ENCODE measurements at regions not wholly inside any gene's neighbourhood (a gene's known extent, or its start where the extent isn't known, plus 50 kb on each side); places are given as distances from the start of the nearest gene placed in this dataset.

DNA sequence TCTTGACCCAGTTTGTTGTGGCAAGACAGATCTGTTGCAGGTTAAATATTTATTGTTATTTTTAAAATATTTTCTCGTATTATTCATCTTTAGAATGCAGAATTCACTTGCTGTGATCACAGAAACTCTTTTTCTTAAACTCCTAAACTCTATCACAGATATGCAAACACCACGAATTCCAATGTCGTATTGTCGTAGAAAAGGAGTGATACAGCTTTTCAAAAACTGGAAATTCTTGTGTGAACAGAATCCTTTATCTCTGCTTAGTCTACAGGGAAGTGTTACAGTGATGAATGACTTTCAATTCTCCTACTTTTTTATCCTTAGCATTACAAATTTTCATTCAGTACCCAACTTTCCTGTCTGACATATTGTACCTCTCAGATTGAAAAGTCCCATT, 1329.5 kb upstream of the B3GALT2 start:
- Histone ChIP-seq H3K9me3 (ENCODE audit: control insufficient read depth, insufficient read depth, low read length) (no peaks in the 10 kb centered on the region), H3K4me1 (ENCODE audit: control insufficient read depth, insufficient read depth, low read length) (no peaks in the 10 kb centered on the region), H3K36me3 (ENCODE audit: control insufficient read depth, insufficient read depth, low read length) (no peaks in the 10 kb centered on the region), H3K4me3 (ENCODE audit: low read length) (no peak overlapping the region), H3K27me3 (ENCODE audit: control insufficient read depth, insufficient read depth, low read length) (no peaks in the 10 kb centered on the region), H3K27ac (ENCODE audit: low read length) (no peak overlapping the region)
- intact Hi-C loops (cut with micrococcal nuclease), result no loop called here
- H3K36me3 Mint-ChIP-seq, result no peaks in the 10 kb centered on the region
- H3K4me1 Mint-ChIP-seq, result no peaks in the 10 kb centered on the region
- no peak overlapping the region for H3K4me3 Mint-ChIP-seq
- 92% methylated on average over 3 of the region's 4 CpGs for WGBS (ENCODE audit: insufficient coverage)
- H3K9me3 Mint-ChIP-seq, result peaks cover 11 to 13% of the 10 kb centered on the region in 2 donors
- H3K27ac Mint-ChIP-seq, result no peak overlapping the region
- TF ChIP-seq, protein P1, sequence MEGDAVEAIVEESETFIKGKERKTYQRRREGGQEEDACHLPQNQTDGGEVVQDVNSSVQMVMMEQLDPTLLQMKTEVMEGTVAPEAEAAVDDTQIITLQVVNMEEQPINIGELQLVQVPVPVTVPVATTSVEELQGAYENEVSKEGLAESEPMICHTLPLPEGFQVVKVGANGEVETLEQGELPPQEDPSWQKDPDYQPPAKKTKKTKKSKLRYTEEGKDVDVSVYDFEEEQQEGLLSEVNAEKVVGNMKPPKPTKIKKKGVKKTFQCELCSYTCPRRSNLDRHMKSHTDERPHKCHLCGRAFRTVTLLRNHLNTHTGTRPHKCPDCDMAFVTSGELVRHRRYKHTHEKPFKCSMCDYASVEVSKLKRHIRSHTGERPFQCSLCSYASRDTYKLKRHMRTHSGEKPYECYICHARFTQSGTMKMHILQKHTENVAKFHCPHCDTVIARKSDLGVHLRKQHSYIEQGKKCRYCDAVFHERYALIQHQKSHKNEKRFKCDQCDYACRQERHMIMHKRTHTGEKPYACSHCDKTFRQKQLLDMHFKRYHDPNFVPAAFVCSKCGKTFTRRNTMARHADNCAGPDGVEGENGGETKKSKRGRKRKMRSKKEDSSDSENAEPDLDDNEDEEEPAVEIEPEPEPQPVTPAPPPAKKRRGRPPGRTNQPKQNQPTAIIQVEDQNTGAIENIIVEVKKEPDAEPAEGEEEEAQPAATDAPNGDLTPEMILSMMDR (IDR thresholded peaks at IDR 0.05), result no peak
- DNase-seq (no peak), ATAC-seq (no peak)
- no peaks in the 10 kb centered on the region for H3K27me3 Mint-ChIP-seq (ENCODE audit: low read depth in 2 of 2)

DNA sequence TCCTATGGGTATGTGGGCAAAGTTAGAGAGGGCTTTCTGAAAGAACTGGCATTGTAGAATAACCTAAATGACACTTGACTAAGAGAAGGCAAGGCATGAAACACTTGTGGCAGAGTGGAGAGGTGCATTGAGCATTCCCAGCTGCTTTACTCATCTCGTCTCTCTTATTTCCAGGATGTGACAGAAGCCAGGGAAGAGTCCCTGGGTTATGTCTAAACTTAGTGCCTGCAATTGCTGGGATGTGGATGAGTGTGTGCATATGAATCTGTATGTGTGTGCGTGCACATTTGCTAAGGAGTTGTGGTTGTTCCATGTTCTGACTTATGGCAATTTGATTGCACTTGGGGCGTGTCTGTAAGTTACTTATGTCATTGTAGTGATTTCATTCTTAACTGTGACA, 1326.5 kb upstream of the B3GALT2 start:
- no peaks in the 10 kb centered on the region for H3K4me1 Mint-ChIP-seq
- H3K36me3 ChIP-seq (ENCODE audit: control insufficient read depth, insufficient read depth, low read length), result no peaks in the 10 kb centered on the region
- intact Hi-C loops (cut with micrococcal nuclease), result no loop called here
- ATAC-seq (no peak), DNase-seq (no peak)
- no peaks in the 10 kb centered on the region for H3K4me1 ChIP-seq (ENCODE audit: control insufficient read depth, insufficient read depth, low read length)
- WGBS (ENCODE audit: insufficient coverage), result 84% methylated on average over 3 of the region's 3 CpGs
- H3K9me3 Mint-ChIP-seq, result peaks cover 16% of the 10 kb centered on the region in 2 donors
- TF ChIP-seq, protein P1 (IDR thresholded peaks at IDR 0.05), result no peak
- H3K27ac ChIP-seq (ENCODE audit: low read length), result no peak overlapping the region
- H3K4me3 Mint-ChIP-seq, result no peak overlapping the region
- no peaks in the 10 kb centered on the region for H3K27me3 Mint-ChIP-seq (ENCODE audit: low read depth in 2 of 2)
- peaks cover 5% of the 10 kb centered on the region for H3K9me3 ChIP-seq (ENCODE audit: control insufficient read depth, insufficient read depth, low read length)
- no peaks in the 10 kb centered on the region for H3K27me3 ChIP-seq (ENCODE audit: control insufficient read depth, insufficient read depth, low read length)
- no peak overlapping the region for H3K4me3 ChIP-seq (ENCODE audit: low read length)
- H3K27ac Mint-ChIP-seq, result no peak overlapping the region
- no peaks in the 10 kb centered on the region for H3K36me3 Mint-ChIP-seq

DNA sequence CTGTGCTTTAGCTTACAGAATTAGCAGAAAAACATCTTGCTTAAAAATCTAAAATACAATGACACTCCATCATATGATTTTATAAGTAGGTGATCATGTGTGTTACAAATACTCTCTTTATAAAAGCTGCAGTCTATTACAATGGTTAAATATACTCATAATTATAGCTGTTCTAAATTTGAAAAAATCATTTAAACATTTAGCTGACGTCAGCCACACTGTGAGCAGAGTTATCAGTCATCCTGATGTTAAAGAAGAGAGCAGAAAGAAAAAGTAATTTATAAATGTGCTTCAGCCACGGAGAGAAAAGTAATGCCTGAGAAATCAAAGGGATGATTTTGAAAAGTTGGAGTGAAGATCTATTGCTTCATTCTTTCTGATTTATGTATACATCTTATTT, 1325.9 kb upstream of the B3GALT2 start:
- Mint-ChIP-seq H3K4me3 (no peak overlapping the region), H3K9me3 (peaks cover 15 to 16% of the 10 kb centered on the region in 2 donors), H3K27me3 (ENCODE audit: low read depth in 2 of 2) (no peaks in the 10 kb centered on the region), H3K4me1 (no peaks in the 10 kb centered on the region), H3K36me3 (no peaks in the 10 kb centered on the region), H3K27ac (no peak overlapping the region)
- 69% methylated on average over 2 of the region's 2 CpGs for WGBS (ENCODE audit: insufficient coverage)
- ATAC-seq, result no peak
- TF ChIP-seq, protein P1 (IDR thresholded peaks at IDR 0.05), result no peak
- H3K9me3 ChIP-seq (ENCODE audit: control insufficient read depth, insufficient read depth, low read length), result peaks cover 5% of the 10 kb centered on the region
- no peak for DNase-seq
- no peaks in the 10 kb centered on the region for H3K4me1 ChIP-seq (ENCODE audit: control insufficient read depth, insufficient read depth, low read length)
- H3K4me3 ChIP-seq (ENCODE audit: low read length), result no peak overlapping the region
- intact Hi-C loops (cut with micrococcal nuclease), result no loop called here
- H3K27ac ChIP-seq (ENCODE audit: low read length), result no peak overlapping the region
- no peaks in the 10 kb centered on the region for H3K36me3 ChIP-seq (ENCODE audit: control insufficient read depth, insufficient read depth, low read length)
- H3K27me3 ChIP-seq (ENCODE audit: control insufficient read depth, insufficient read depth, low read length), result no peaks in the 10 kb centered on the region

DNA sequence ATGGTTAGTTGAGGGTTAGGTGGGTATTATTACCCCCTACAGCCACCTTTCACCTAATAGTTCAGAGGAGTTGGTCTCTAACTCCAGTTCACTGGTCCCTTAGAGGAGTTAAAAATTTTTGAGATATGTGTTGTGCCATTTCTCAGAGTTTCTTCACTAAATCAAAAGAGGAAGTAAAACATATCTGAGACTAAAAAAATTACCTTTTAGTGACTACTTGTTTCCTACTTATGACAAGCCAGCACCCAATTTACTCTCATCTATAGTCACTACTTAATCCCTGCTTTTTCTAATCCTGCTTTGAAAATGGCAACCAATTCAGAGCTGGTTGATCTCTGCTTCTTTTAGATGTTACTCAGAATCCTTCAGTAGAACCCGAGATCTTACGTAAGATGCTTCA, 1316.8 kb upstream of the B3GALT2 start:
- H3K27me3 Mint-ChIP-seq (ENCODE audit: low read depth in 2 of 2), result no peaks in the 10 kb centered on the region
- intact Hi-C loops (cut with micrococcal nuclease), result no loop called here
- no peaks in the 10 kb centered on the region for H3K36me3 Mint-ChIP-seq
- no peaks in the 10 kb centered on the region for H3K4me1 ChIP-seq (ENCODE audit: control insufficient read depth, insufficient read depth, low read length)
- H3K9me3 ChIP-seq (ENCODE audit: control insufficient read depth, insufficient read depth, low read length), result no peaks in the 10 kb centered on the region
- TF ChIP-seq, protein P1 (IDR thresholded peaks at IDR 0.05), result no peak
- DNase-seq (no peak), ATAC-seq (no peak)
- no peak overlapping the region for H3K27ac ChIP-seq (ENCODE audit: low read length)
- peaks cover 6 to 10% of the 10 kb centered on the region in 2 donors for H3K9me3 Mint-ChIP-seq
- H3K27ac Mint-ChIP-seq, result no peak overlapping the region
- no peak overlapping the region for H3K4me3 Mint-ChIP-seq
- H3K4me1 Mint-ChIP-seq, result no peaks in the 10 kb centered on the region
- no peak overlapping the region for H3K4me3 ChIP-seq (ENCODE audit: low read length)
- H3K27me3 ChIP-seq (ENCODE audit: control insufficient read depth, insufficient read depth, low read length), result no peaks in the 10 kb centered on the region
- H3K36me3 ChIP-seq (ENCODE audit: control insufficient read depth, insufficient read depth, low read length), result no peaks in the 10 kb centered on the region
- WGBS (ENCODE audit: insufficient coverage), result 86% methylated on average over 2 of the region's 2 CpGs

Data from natural killer cell (primary cell).